GM19351 (cell line): ENCODE measurements at regions not wholly inside any gene's neighbourhood (a gene's known extent, or its start where the extent isn't known, plus 50 kb on each side); places are given as distances from the start of the nearest gene placed in this dataset.

Experiments
- ATAC-seq: cut with Tn5 transposase; IDR thresholded peaks from one replicate; pipeline ENCODE4 v1.9.1; 2021; ENCODE audit warnings: mild to moderate bottlenecking, moderate library complexity; ENCODE audit not compliant: unreplicated experiment

DNA sequence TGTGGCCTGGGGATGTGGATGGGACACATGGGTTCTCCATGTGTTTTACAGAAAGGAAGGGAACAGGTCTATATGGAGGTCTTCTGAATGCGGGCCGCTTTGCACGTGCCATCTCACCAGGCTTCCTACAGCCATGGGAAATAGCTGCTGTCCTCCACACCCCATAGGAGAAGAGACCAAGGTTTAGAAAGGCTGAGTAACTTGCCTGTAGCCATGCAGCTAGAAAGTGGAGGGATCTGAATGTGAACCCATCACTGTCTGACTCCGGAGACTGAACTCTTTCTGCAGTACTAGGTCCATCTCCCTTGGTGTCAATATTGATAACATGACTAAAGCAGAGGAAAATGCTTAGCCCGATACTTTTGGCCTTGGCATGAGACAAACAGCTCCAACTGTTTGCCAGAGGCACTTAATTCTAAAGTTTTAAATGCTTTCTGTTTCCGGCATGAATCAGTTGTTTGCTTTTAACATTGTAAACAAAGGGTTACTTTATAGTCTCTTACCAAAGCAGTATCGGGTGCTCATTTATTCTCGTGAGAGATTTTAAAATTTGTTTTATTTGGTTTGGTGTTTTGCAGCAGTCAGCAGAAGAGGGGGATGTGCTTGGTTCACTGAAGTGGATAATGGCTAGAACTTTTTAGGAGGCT, 64.8 kb upstream of the LOXL4 start:
- no peak for ATAC-seq

DNA sequence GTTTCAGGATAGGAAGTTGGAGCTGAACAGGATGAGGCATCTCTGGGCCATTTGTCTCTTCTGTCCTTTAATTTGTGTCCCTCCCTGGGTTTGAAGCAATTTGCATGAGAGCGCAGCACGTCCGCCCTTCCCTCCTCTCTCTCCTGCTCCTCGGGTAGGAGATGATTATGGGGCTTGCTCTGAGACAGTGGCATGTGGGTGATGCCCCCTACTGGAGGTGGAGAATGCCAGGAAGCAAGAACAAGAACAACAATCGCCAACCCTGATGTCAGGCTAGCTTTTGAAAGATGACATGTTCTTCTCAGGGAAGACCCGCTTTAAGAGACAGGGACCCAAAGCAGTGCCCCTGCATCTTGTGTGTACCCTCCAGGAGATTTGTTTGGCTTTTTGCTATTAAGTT, 63.9 kb upstream of the LOXL4 start:
- no peak for ATAC-seq

DNA sequence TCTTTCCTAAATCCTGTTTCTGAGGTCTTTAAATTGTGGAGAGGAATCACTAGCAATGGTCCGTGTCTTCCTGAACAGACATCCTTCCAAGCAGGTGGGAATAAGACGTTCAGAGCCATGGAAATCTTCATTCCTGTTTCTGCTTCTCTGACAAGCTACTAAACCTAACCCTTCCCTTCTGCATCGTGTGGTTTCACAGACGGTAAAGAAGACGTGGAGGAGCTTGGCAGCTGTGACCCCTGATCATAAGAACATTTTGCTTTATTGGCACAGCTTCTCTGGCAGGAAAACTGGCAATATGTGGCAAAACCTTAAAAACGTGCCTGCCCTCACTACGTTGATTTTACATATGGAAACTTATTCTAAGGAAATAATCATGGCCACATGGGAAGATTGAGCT, 63.0 kb upstream of the LOXL4 start:
- no peak for ATAC-seq

DNA sequence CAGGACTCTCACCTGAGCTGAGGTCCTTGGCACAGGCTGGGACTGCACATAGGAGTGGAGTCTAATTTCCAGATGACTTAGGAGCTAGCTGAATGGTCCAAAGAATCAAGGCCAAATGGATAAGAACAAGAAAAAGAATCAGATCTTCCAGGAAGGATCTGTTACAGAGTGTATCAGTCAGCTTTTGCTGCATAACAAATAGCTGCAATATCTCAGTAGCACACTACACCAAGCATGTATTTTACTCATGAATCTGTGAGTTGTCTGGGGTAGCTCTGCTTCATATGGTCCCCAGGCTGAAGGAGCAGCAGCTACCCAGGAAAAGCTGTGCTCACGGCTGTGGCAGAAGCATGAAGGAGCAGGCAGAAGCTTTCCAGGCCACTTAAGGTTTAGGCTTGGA, 60.6 kb upstream of the LOXL4 start:
- ATAC-seq = no peak

DNA sequence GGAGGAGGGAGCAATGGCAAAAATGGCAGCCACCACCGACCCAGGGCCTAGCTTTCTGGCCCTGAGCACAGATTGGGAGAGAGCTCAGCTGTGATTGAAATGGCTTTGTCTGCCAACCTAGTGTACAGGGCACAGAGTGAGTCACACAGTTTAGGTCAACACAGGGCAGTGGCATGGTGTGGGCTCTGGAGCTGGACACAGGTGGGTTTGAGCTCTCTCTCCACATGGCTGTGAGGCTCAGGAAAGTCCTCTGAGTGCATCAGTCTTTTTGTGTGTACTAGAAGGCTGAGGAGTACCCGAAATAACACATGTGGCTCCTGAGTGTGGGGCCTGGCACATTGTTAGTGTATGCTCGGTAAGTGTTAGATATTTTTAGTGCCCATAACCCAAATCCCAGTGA, 60.2 kb upstream of the LOXL4 start:
- no peak for ATAC-seq

DNA sequence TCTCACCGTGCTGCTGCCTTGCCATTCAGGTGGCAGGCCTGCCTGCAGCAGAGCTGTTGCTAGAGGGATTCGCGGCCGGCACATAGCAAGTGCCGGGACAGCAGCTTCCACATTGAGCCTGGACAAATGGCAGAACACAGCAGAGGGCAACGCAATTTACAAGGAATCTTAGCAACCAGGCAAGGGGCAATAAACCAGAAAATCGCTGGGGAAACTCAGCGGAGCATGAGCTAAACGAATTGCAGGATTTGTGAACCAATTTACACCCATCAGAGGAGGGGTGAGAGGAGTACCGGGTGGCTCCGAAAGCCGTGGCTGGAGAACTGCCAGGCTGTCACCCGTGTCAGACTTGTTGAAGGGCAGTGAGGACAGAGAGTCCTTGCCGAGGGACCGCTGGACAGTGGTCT, 58.6 kb upstream of the LOXL4 start:
- ATAC-seq = no peak

DNA sequence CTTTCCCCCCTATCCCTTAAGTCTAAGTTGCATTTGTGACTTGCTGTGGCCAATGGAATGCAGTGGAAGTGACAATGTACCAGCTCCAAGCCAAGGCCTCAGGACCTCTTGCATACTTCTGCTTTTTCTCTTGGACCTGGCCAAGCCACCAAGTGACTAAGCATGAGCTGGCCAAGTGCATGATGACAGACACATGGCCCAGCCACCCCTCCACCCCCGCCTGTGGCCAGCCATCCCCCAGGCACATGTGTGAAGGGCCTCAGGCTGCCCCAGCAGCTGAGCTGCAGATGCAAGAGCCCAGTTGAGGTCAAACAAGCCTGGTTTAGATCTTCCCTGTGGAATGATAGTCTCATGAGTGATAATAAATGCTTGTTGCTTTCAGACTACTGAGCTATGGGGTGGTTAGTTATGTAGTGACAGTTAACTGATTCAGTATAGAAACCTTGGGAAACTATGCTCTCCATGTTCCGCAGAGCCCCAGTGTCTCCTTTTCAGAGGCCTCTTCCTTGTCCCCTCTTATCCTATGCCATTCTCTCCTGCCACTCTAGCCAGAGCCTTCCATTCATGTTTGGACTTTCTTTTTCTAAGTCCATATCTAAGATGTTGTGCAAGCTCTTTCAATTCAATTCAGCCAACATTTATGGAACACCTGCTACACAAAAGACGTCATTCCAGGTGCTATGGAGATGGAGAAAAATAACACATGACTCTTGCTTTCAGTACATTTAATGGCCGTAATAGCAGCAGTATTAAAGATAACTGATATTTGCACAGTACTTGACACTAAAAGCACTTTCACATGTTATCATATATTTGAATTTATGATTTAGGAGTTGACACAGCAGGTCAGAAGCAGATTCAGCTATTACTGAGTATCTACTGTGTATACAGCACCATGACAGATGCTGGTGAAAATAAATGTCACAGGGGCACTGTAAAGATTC, 55.5 kb upstream of the LOXL4 start:
- ATAC-seq = peak; percentile 53

DNA sequence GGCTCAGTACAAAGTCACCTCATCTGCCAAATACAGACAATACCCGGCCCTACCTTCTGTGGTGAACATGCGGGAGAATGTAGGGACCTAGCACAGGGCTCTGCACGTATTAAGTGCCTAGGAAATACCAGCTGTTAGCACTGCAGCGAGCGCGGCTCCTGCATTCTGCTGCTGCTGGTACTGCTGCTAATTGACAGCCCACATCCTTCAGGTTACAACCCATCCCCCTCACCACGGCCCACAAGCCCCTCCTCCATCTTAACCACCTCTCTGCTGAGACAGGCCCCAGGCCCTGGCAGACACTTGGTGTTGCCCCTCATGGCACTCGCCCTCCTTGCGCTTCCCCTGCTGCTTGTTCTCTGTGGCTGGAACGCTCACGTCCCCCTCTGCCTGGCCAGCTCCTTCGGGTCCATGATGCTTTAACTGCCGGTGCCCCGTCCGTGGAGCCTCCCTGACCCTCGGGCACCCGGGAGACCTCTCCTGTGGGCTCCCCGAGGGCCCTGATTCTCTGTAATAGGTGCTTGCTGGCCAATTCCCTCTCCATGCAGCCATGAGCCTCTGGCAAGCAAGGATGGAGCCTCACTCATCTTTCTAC, 53.3 kb upstream of the LOXL4 start:
- no peak for ATAC-seq

DNA sequence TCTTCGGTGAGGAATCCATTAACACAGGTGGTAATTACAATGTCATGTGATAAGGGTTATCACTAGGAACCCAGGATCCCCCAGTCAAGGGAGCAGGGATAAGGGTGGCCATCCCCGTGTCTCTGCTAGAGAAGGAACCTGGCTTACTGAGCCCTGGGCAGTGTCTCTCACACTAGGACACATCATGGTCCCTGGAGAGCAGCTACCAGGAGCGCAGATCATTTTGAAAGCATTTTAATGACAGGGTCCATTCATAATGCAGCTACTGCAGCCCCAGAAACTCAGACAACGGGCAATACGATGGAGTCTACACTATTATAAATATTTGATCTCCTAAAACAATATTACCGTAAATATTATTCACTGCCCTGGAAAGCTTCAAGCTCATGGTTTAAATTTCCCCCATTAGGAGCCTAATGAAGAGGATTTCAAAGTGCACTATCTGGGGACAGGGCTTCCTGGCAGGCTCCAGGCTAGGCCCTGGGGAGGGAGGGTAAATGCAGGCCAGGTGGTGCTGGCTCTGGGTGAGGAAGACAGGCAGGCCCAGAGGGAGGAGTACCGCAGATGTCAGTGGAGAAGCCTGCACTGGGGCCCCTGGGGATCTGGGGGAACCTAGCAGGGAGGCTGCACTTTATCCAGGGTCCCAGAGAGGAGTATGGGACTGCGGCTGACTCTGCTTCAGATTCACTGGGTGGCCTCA, 52.6 kb upstream of the LOXL4 start:
- no peak for ATAC-seq

DNA sequence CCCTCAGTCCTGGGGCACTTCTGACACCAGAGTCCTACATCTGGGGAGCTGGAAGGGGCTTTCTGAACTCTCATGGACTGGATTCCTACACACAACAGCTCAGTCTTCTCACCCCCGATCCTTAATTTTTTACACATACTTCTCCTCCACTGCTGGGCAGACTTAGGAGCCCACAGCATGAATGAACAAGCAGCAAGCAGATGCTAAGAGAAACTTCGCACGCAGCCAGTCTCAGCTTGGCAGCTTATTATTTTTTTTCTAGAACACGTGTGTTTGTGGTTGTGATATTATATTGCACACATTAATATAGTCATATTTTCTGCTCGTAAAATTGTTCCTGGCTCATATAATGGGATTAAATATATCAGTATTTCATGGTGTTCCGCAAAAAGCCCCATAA, 50.9 kb upstream of the LOXL4 start:
- ATAC-seq = no peak
